Naive thymus-derived CD8-positive, alpha-beta T cell (primary cell): ENCODE measurements at regions not wholly inside any gene's neighbourhood (a gene's known extent, or its start where the extent isn't known, plus 50 kb on each side); places are given as distances from the start of the nearest gene placed in this dataset.

Source experiments
- ATAC-seq, 2 donors: fragments of 150-1000 bp; cut with Tn5 transposase in 1 of 2; sonication (Bioruptor Pico), chemical (Tn5 transposase) in 1 of 2; 1 replicate in 1 of 2; 2 replicates in 1 of 2; pipeline ENCODE4 v1.10.0; 2021; ENCODE audit warnings: mild to moderate bottlenecking in 2 of 2, moderate library complexity in 2 of 2
- POLR2A ChIA-PET: fragments of 350-600 bp; sonication (Branson Sonifier 250); formaldehyde crosslinking; loops from one replicate; lab custom pipeline; 2021; ENCODE audit warnings: antibody characterized with exemption; lab: Charles Lee
- DNase-seq, 10 donors: peaks; one replicate each; pipeline versions ENCODE4 v3.0.0 to v3.0.0-alpha.2; 2020 to 2022
- H3K27ac Mint-ChIP-seq, 10 donors: one replicate each; pipeline ENCODE4 v1.8.0; 2020 to 2022; ENCODE audit warnings: mild to moderate bottlenecking in 10 of 10, mixed read lengths in 10 of 10, moderate library complexity in 4 of 10, inconsistent platforms in 1 of 10
- H3K27me3 Mint-ChIP-seq, 5 donors: one replicate each; pipeline ENCODE4 v1.8.0; 2021 to 2022; ENCODE audit warnings: mixed read lengths in 5 of 5
- H3K36me3 Mint-ChIP-seq, 3 donors: one replicate each; pipeline ENCODE4 v1.8.0; 2020 to 2022; ENCODE audit warnings: mixed read lengths in 3 of 3, mild to moderate bottlenecking in 2 of 3, inconsistent platforms in 1 of 3
- H3K4me1 Mint-ChIP-seq, 4 donors: one replicate each; pipeline ENCODE4 v1.8.0; 2021 to 2022; ENCODE audit warnings: mixed read lengths in 4 of 4
- H3K4me3 Mint-ChIP-seq, 10 donors: one replicate each; pipeline ENCODE4 v1.8.0; 2020 to 2022; ENCODE audit warnings: mild to moderate bottlenecking in 10 of 10, mixed read lengths in 10 of 10, moderate library complexity in 6 of 10, inconsistent platforms in 1 of 10
- H3K9me3 Mint-ChIP-seq, 9 donors: one replicate each; pipeline ENCODE4 v1.8.0; 2020 to 2022; ENCODE audit warnings: mixed read lengths in 9 of 9, mild to moderate bottlenecking in 3 of 9, inconsistent platforms in 1 of 9, moderate library complexity in 1 of 9

GRCh38 chr13:47564041-47564440 is 437.0 kb downstream of the SUCLA2 start:
- peaks cover 0 to 2% (median 0%) of the 10 kb centered on the region in 5 donors for H3K27me3 Mint-ChIP-seq
- no peaks in the 10 kb centered on the region for H3K4me1 Mint-ChIP-seq
- POLR2A ChIA-PET: no interaction called here
- no peak for ATAC-seq
- H3K9me3 Mint-ChIP-seq: peaks cover 0 to 38% (median 24%) of the 10 kb centered on the region in 9 donors
- H3K27ac Mint-ChIP-seq: no peak overlapping the region
- DNase-seq: no peak
- no peak overlapping the region for H3K4me3 Mint-ChIP-seq
- H3K36me3 Mint-ChIP-seq: no peaks in the 10 kb centered on the region

GRCh38 chr13:47556703-47557102 is 444.4 kb downstream of the SUCLA2 start:
- Mint-ChIP-seq H3K36me3 (no peaks in the 10 kb centered on the region), H3K9me3 (peaks cover 0 to 1% (median 0%) of the 10 kb centered on the region in 9 donors), H3K4me1 (no peaks in the 10 kb centered on the region), H3K4me3 (no peak overlapping the region), H3K27ac (no peak overlapping the region), H3K27me3 (peaks cover 0 to 10% (median 4%) of the 10 kb centered on the region in 5 donors)
- ATAC-seq (no peak), DNase-seq (no peak)
- POLR2A ChIA-PET: no interaction called here

GRCh38 chr13:47555235-47555634 is 445.8 kb downstream of the SUCLA2 start:
- DNase-seq: no peak
- Mint-ChIP-seq H3K36me3 (no peaks in the 10 kb centered on the region), H3K4me3 (no peak overlapping the region), H3K27ac (no peak overlapping the region), H3K9me3 (peaks cover 0 to 1% (median 0%) of the 10 kb centered on the region in 9 donors), H3K27me3 (peaks cover 0 to 17% (median 5%) of the 10 kb centered on the region in 5 donors), H3K4me1 (no peaks in the 10 kb centered on the region)
- no peak for ATAC-seq
- POLR2A ChIA-PET: no interaction called here

GRCh38 chr13:47553329-47553977 is 447.6 kb downstream of the SUCLA2 start:
- no peak overlapping the region for H3K27ac Mint-ChIP-seq
- H3K9me3 Mint-ChIP-seq: peaks cover 0 to 1% (median 0%) of the 10 kb centered on the region in 9 donors
- peaks cover 0 to 17% (median 4%) of the 10 kb centered on the region in 5 donors for H3K27me3 Mint-ChIP-seq
- ATAC-seq (no peak), DNase-seq (no peak)
- H3K4me1 Mint-ChIP-seq: no peaks in the 10 kb centered on the region
- H3K4me3 Mint-ChIP-seq: no peak overlapping the region
- no peaks in the 10 kb centered on the region for H3K36me3 Mint-ChIP-seq
- POLR2A ChIA-PET: no interaction called here

- DNase-seq (no peak), ATAC-seq (no peak)
- H3K4me1 Mint-ChIP-seq: no peaks in the 10 kb centered on the region
- no peak overlapping the region for H3K27ac Mint-ChIP-seq
- peaks cover 0 to 17% (median 4%) of the 10 kb centered on the region in 5 donors for H3K27me3 Mint-ChIP-seq
- H3K4me3 Mint-ChIP-seq: no peak overlapping the region
- no peaks in the 10 kb centered on the region for H3K36me3 Mint-ChIP-seq
- POLR2A ChIA-PET: no interaction called here
- H3K9me3 Mint-ChIP-seq: peaks cover 0 to 3% (median 0%) of the 10 kb centered on the region in 9 donors
Measured at GRCh38 chr13:47549219-47549752, 451.8 kb downstream of the SUCLA2 start.

- DNase-seq (no peak), ATAC-seq (no peak)
- Mint-ChIP-seq H3K4me1 (no peaks in the 10 kb centered on the region), H3K4me3 (no peak overlapping the region), H3K27ac (no peak overlapping the region), H3K36me3 (no peaks in the 10 kb centered on the region), H3K27me3 (peaks cover 0 to 17% (median 4%) of the 10 kb centered on the region in 5 donors), H3K9me3 (peaks cover 0 to 3% (median 0%) of the 10 kb centered on the region in 9 donors)
- POLR2A ChIA-PET: no interaction called here
Measured at GRCh38 chr13:47548294-47548840, 452.7 kb downstream of the SUCLA2 start.

GRCh38 chr13:47546391-47547225 is 454.5 kb downstream of the SUCLA2 start:
- H3K4me1 Mint-ChIP-seq: no peaks in the 10 kb centered on the region
- no peak for DNase-seq
- no peak for ATAC-seq
- no peak overlapping the region for H3K4me3 Mint-ChIP-seq
- no peaks in the 10 kb centered on the region for H3K36me3 Mint-ChIP-seq
- POLR2A ChIA-PET: no interaction called here
- H3K27ac Mint-ChIP-seq: no peak overlapping the region
- H3K27me3 Mint-ChIP-seq: peaks cover 0 to 7% (median 4%) of the 10 kb centered on the region in 5 donors
- peaks cover 0 to 3% (median 0%) of the 10 kb centered on the region in 9 donors for H3K9me3 Mint-ChIP-seq

- Mint-ChIP-seq H3K4me1 (no peaks in the 10 kb centered on the region), H3K27ac (no peak overlapping the region), H3K4me3 (no peak overlapping the region), H3K9me3 (peaks cover 0 to 3% (median 0%) of the 10 kb centered on the region in 9 donors), H3K36me3 (no peaks in the 10 kb centered on the region), H3K27me3 (no peaks in the 10 kb centered on the region)
- DNase-seq (no peak), ATAC-seq (no peak)
- POLR2A ChIA-PET: no interaction called here
Measured at GRCh38 chr13:47545201-47546024, 455.7 kb downstream of the SUCLA2 start.

GRCh38 chr13:47539317-47539716 is 461.8 kb downstream of the SUCLA2 start:
- Mint-ChIP-seq H3K4me1 (no peaks in the 10 kb centered on the region), H3K36me3 (peaks cover 0 to 13% (median 0%) of the 10 kb centered on the region in 3 donors), H3K4me3 (no peak overlapping the region), H3K27me3 (peaks cover 0 to 4% (median 0%) of the 10 kb centered on the region in 5 donors), H3K27ac (no peak overlapping the region), H3K9me3 (peaks cover 0 to 22% (median 14%) of the 10 kb centered on the region in 9 donors)
- POLR2A ChIA-PET: no interaction called here
- ATAC-seq (no peak), DNase-seq (no peak)

- POLR2A ChIA-PET: no interaction called here
- no peak overlapping the region for H3K27ac Mint-ChIP-seq
- ATAC-seq: no peak
- H3K9me3 Mint-ChIP-seq: peaks cover 0 to 16% (median 2%) of the 10 kb centered on the region in 9 donors
- no peak for DNase-seq
- no peaks in the 10 kb centered on the region for H3K36me3 Mint-ChIP-seq
- no peaks in the 10 kb centered on the region for H3K4me1 Mint-ChIP-seq
- peaks cover 0 to 5% (median 0%) of the 10 kb centered on the region in 5 donors for H3K27me3 Mint-ChIP-seq
- no peak overlapping the region for H3K4me3 Mint-ChIP-seq
Measured at GRCh38 chr13:47523771-47524170, 477.3 kb downstream of the SUCLA2 start.

- POLR2A ChIA-PET: no interaction called here
- Mint-ChIP-seq H3K27ac (no peak overlapping the region), H3K4me1 (no peaks in the 10 kb centered on the region), H3K4me3 (no peak overlapping the region), H3K9me3 (peaks cover 0 to 9% (median under 1%) of the 10 kb centered on the region in 9 donors), H3K27me3 (peaks cover 0 to 5% (median 0%) of the 10 kb centered on the region in 5 donors), H3K36me3 (no peaks in the 10 kb centered on the region)
- ATAC-seq (no peak), DNase-seq (no peak)
Measured at GRCh38 chr13:47521890-47522487, 479.1 kb downstream of the SUCLA2 start.

- H3K27me3 Mint-ChIP-seq: peaks cover 0 to 1% (median 0%) of the 10 kb centered on the region in 5 donors
- H3K27ac Mint-ChIP-seq: no peak overlapping the region
- no peak overlapping the region for H3K4me3 Mint-ChIP-seq
- POLR2A ChIA-PET: no interaction called here
- no peak for DNase-seq
- no peaks in the 10 kb centered on the region for H3K4me1 Mint-ChIP-seq
- no peaks in the 10 kb centered on the region for H3K36me3 Mint-ChIP-seq
- peaks cover 0 to 17% (median 4%) of the 10 kb centered on the region in 9 donors for H3K9me3 Mint-ChIP-seq
- ATAC-seq: no peak
Measured at GRCh38 chr13:47519626-47520025, 481.4 kb downstream of the SUCLA2 start.
